ENCODE measurements at regions not wholly inside any gene's neighbourhood (a gene's known extent, or its start where the extent isn't known, plus 50 kb on each side); places are given as distances from the start of the nearest gene placed in this dataset.

DNA sequence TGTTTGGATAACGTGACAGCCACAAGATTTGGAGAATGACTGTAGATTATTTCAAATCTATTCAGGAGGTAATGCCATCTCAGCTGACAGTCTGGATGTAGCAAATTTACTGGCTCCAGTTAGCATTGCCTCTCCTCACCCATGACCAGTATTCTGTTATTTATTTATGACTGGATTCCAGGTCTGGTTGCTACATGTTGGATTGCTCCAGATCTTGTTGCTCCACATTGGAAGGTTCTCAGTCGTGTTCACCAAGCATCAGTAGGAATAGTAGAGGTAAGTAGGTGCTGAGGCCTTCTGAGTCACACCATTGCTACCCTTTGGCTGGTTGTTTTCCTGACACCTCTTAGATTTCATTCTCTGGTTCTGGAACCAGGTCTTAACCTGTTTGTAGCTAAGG is 69.5 kb upstream of the ELOVL5 start:
- H3K79me2 ChIP-seq (ENCODE audit: control insufficient read depth in 1 of 2, insufficient read depth in 2 of 2, low read length in 2 of 2): no peaks in the 10 kb centered on the region
- no peak overlapping the region for H2BK120ac ChIP-seq (replicated peaks; ENCODE audit: low read depth, low read length)
- no peak for DNase-seq (ENCODE audit: low read depth in 1 of 2, low spot score in 2 of 2)
- ChIA-PET POLR2A (ENCODE audit: partially characterized antibody) (no interaction called here), CTCF (ENCODE audit: partially characterized antibody) (interaction anchor here (0.6 to 2.4 kb wide), 11 partner anchors 10 to 263 kb away, joined by 3 to 11 read pairs (median 3); no protein-coding TSS in a partner anchor)
- 92% methylated on average over 2 of the region's 2 CpGs; no CpG with 5 or more reads in 1 of the 2 experiments for WGBS, 2 experiments (ENCODE audit: extremely low coverage in 1 of 2, insufficient coverage in 1 of 2, insufficient read length in 1 of 2, insufficient replicate concordance in 2 of 2, low coverage in 1 of 2, low lambda C conversion rate in 2 of 2, missing lambda C conversion rate in 1 of 2)
- H3K4me3 ChIP-seq (ENCODE audit: extremely low read depth in 1 of 4, insufficient read depth in 2 of 4, low read depth in 3 of 4, low read length in 4 of 4): no peak overlapping the region
- H2BK5ac ChIP-seq (ENCODE audit: low read depth, low read length): no peak overlapping the region
- FAIRE-seq: no peak
- no peak overlapping the region for H3K4me2 ChIP-seq (ENCODE audit: insufficient read depth in 1 of 2, low read depth in 2 of 2, low read length in 2 of 2)
- no peaks in the 10 kb centered on the region for H3K36me3 ChIP-seq (ENCODE audit: control insufficient read depth in 2 of 4, insufficient read depth in 4 of 4, low read length in 3 of 4)
- no peak overlapping the region for H2BK20ac ChIP-seq (ENCODE audit: low read length)
- H3K27ac ChIP-seq (ENCODE audit: low read depth, low read length): no peak overlapping the region
- no peak overlapping the region for H4K5ac ChIP-seq (ENCODE audit: insufficient read length, low read depth, low read length)
- no peak overlapping the region for H3K23ac ChIP-seq (ENCODE audit: insufficient read length)
- no peak overlapping the region for H3K14ac ChIP-seq (ENCODE audit: insufficient read length)
- H3K56ac ChIP-seq (replicated peaks; ENCODE audit: insufficient read length, low read depth, low read length): no peak overlapping the region
- no peaks in the 10 kb centered on the region for H4K20me1 ChIP-seq (replicated peaks in 1 of 2; ENCODE audit: control insufficient read depth in 1 of 2, insufficient read depth in 2 of 2, low read length in 2 of 2)
- H2AFZ ChIP-seq (ENCODE audit: low read length): no peak overlapping the region
- H2BK15ac ChIP-seq (ENCODE audit: low read length): no peak overlapping the region
- no peaks in the 10 kb centered on the region for H3K4me1 ChIP-seq (replicated peaks in 1 of 4; ENCODE audit: control insufficient read depth in 3 of 4, insufficient read depth in 4 of 4, low read length in 3 of 4)
- H4K91ac ChIP-seq (replicated peaks; ENCODE audit: insufficient read length, low read length): no peak overlapping the region
- H3K27me3 ChIP-seq (replicated peaks in 1 of 4; ENCODE audit: control insufficient read depth in 3 of 4, extremely low read depth in 1 of 4, insufficient read depth in 3 of 4, low read length in 3 of 4): no peaks in the 10 kb centered on the region
- no peak overlapping the region for H2AK5ac ChIP-seq (ENCODE audit: low read depth, low read length)
- H3K18ac ChIP-seq (ENCODE audit: extremely low read depth, low read length): no peak overlapping the region
- no peaks in the 10 kb centered on the region for H3K79me1 ChIP-seq (ENCODE audit: low read depth, low read length)
- no peak for TF ChIP-seq KDM1A (IDR thresholded peaks at IDR 0.05; ENCODE audit: borderline replicate concordance, low read length)
- no peak for TF ChIP-seq SUZ12 (IDR thresholded peaks at IDR 0.05; ENCODE audit: low read length)
- TF ChIP-seq SIRT6 (IDR thresholded peaks at IDR 0.05; ENCODE audit: low read length): no peak
- no peak for TF ChIP-seq TAF1 (IDR thresholded peaks at IDR 0.05; ENCODE audit: low read depth, low read length)
- no peak for TF ChIP-seq TBP (IDR thresholded peaks at IDR 0.05; ENCODE audit: low read depth, low read length)
- TF ChIP-seq EZH2 (IDR thresholded peaks at IDR 0.05; ENCODE audit: low read depth, low read length, severe bottlenecking): no peak
- H3K4ac ChIP-seq (replicated peaks; ENCODE audit: insufficient read length, low read depth, low read length): no peak overlapping the region
- H4K8ac ChIP-seq (ENCODE audit: extremely low read depth, insufficient read depth, low read length): no peak overlapping the region
- H2BK12ac ChIP-seq (ENCODE audit: low read depth, low read length): no peak overlapping the region
- no peaks in the 10 kb centered on the region for H3K23me2 ChIP-seq (ENCODE audit: low read depth, low read length)
- no peaks in the 10 kb centered on the region for H3K9me3 ChIP-seq (ENCODE audit: insufficient read depth in 2 of 2, low read depth in 1 of 2, low read length in 1 of 2)
- no peak overlapping the region for H3K9ac ChIP-seq (replicated peaks in 1 of 4; ENCODE audit: extremely low read depth in 1 of 4, low read depth in 3 of 4, low read length in 3 of 4)

Measured in H1 (cell line).